Smooth muscle cell (in vitro differentiated cells): ENCODE measurements at regions not wholly inside any gene's neighbourhood (a gene's known extent, or its start where the extent isn't known, plus 50 kb on each side); places are given as distances from the start of the nearest gene placed in this dataset.

Experiments
- DNase-seq: peaks from one replicate; lab custom pipeline; 2025; ENCODE audit not compliant: unreplicated experiment; lab: John Stamatoyannopoulos, UW
- H2AFZ ChIP-seq: fragments of 200-600 bp; sonication (generic); 2 replicates; pipeline ENCODE4 v1.6.0; 2016; ENCODE audit warnings: antibody characterized with exemption, low read depth, mild to moderate bottlenecking
- H3F3A ChIP-seq: fragments of 200-600 bp; sonication (generic); 2 replicates; pipeline ENCODE4 v1.6.0; 2017; ENCODE audit warnings: antibody characterized with exemption, low read depth
- H3K27ac ChIP-seq: fragments of 200-600 bp; sonication (generic); 2 replicates; pipeline ENCODE4 v1.5.1; 2016; ENCODE audit warnings: low read depth, mild to moderate bottlenecking
- H3K27me3 ChIP-seq: fragments of 200-600 bp; sonication (generic); 2 replicates; pipeline ENCODE4 v1.6.1; 2016; ENCODE audit warnings: low read depth, mild to moderate bottlenecking
- H3K36me3 ChIP-seq: fragments of 200-600 bp; sonication (generic); 2 replicates; pipeline ENCODE4 v1.5.1; 2016; ENCODE audit warnings: low read depth
- H3K4me1 ChIP-seq: fragments of 200-600 bp; sonication (generic); 2 replicates; pipeline ENCODE4 v1.5.1; 2016; ENCODE audit warnings: low read depth
- H3K4me2 ChIP-seq: fragments of 200-600 bp; sonication (generic); 2 replicates; pipeline ENCODE4 v1.6.0; 2016; ENCODE audit warnings: mild to moderate bottlenecking
- H3K4me3 ChIP-seq: fragments of 200-600 bp; sonication (generic); 2 replicates; pipeline ENCODE4 v1.5.1; 2016; ENCODE audit warnings: mild to moderate bottlenecking
- H3K79me2 ChIP-seq: fragments of 200-600 bp; sonication (generic); 2 replicates; pipeline ENCODE4 v1.6.0; 2016; ENCODE audit warnings: low read depth, mild to moderate bottlenecking
- H3K9ac ChIP-seq: fragments of 200-600 bp; sonication (generic); 2 replicates; pipeline ENCODE4 v1.6.0; 2016; ENCODE audit warnings: low read depth
- H3K9me3 ChIP-seq: fragments of 200-600 bp; sonication (generic); replicated peaks from 2 replicates; pipeline ENCODE4 v1.5.1; 2016; ENCODE audit warnings: low read depth
- H4K20me1 ChIP-seq: fragments of 200-600 bp; sonication (generic); 2 replicates; pipeline ENCODE4 v1.6.0; 2016; ENCODE audit warnings: low read depth
- WGBS: methylation state at CpG from one replicate; pipeline ENCODE4 v1.1.7; 2016; ENCODE audit warnings: low lambda C conversion rate; 5-methylcytosine and 5-hydroxymethylcytosine counted together
- TF ChIP-seq, protein P1 (sequence below): fragments of 200-600 bp; sonication (generic); IDR thresholded peaks from 2 replicates; pipeline ENCODE4 v1.5.1; 2017; ENCODE audit warnings: borderline replicate concordance, mild to moderate bottlenecking, antibody characterized with exemption; ENCODE audit not compliant: insufficient read depth, poor library complexity, severe bottlenecking

DNA sequence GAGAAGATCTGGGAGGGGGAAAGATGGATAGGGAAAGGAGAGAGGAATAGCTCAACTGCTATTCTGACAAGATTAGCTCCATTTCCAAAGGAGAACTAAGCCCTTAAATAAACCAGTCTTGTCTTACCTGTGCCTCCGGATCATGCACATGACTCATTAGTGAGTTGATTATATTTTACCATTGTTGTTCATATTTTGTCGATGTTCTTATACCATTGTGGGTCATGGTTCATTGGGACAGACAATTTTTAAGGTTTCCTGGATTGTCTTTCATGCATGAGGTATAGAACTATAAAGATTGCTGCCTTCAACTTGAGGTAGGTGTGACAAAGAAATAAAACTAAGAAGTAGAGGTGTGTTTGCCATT, 243.0 kb upstream of the ATP2B1 start:
- Histone ChIP-seq H3K27ac (peak overlapping the region; percentile 94), H3K4me2 (no peak overlapping the region), H3K27me3 (no peaks in the 10 kb centered on the region), H4K20me1 (no peaks in the 10 kb centered on the region), H2AFZ (no peak overlapping the region), H3F3A (peaks cover 13% of the 10 kb centered on the region), H3K4me3 (no peak overlapping the region), H3K9ac (no peak overlapping the region), H3K79me2 (no peaks in the 10 kb centered on the region), H3K4me1 (peaks cover 39% of the 10 kb centered on the region), H3K36me3 (no peaks in the 10 kb centered on the region), H3K9me3 (no peaks in the 10 kb centered on the region)
- WGBS: 41% methylated on average over 2 of the region's 2 CpGs
- DNase-seq: no peak
- TF ChIP-seq, protein P1, sequence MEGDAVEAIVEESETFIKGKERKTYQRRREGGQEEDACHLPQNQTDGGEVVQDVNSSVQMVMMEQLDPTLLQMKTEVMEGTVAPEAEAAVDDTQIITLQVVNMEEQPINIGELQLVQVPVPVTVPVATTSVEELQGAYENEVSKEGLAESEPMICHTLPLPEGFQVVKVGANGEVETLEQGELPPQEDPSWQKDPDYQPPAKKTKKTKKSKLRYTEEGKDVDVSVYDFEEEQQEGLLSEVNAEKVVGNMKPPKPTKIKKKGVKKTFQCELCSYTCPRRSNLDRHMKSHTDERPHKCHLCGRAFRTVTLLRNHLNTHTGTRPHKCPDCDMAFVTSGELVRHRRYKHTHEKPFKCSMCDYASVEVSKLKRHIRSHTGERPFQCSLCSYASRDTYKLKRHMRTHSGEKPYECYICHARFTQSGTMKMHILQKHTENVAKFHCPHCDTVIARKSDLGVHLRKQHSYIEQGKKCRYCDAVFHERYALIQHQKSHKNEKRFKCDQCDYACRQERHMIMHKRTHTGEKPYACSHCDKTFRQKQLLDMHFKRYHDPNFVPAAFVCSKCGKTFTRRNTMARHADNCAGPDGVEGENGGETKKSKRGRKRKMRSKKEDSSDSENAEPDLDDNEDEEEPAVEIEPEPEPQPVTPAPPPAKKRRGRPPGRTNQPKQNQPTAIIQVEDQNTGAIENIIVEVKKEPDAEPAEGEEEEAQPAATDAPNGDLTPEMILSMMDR: no peak

- DNase-seq: no peak
- H3K4me1 ChIP-seq: peaks cover 39% of the 10 kb centered on the region
- no peaks in the 10 kb centered on the region for H3K36me3 ChIP-seq
- H4K20me1 ChIP-seq: no peaks in the 10 kb centered on the region
- peak overlapping the region; percentile 80 for H3K9ac ChIP-seq
- H3F3A ChIP-seq: peaks cover 13% of the 10 kb centered on the region
- no peaks in the 10 kb centered on the region for H3K9me3 ChIP-seq
- no peak overlapping the region for H3K4me3 ChIP-seq
- TF ChIP-seq, protein P1: no peak
- no peak overlapping the region for H2AFZ ChIP-seq
- H3K79me2 ChIP-seq: no peaks in the 10 kb centered on the region
- peak overlapping the region; percentile 5 for H3K4me2 ChIP-seq
- H3K27ac ChIP-seq: peak overlapping the region; percentile 94
- H3K27me3 ChIP-seq: no peaks in the 10 kb centered on the region
- 8% methylated on average over 2 of the region's 2 CpGs for WGBS
Observed at GRCh38 chr12:89951050-89951693, 242.5 kb upstream of the ATP2B1 start.

DNA sequence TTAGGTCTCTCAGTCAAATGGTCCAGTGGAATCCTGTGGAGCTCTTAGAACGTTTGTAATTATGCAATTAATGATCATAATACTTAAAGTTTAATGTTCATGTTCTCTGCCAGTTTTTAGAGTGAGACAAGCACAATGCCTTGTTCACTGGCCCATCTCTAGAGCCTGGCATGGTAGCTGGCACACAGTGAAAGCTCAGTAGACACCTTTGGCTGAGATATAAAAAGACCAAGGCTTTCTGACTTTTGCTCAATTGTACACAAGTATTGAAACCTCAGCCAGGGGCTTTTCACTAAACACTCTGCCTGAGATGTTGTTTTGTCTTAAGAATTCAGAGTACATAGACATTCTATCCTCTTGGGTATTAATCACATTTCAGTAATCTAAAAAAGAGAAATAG, 241.8 kb upstream of the ATP2B1 start:
- WGBS: 38% methylated on average over 1 of the region's 1 CpG
- DNase-seq: no peak
- H3K9me3 ChIP-seq: no peaks in the 10 kb centered on the region
- no peaks in the 10 kb centered on the region for H3K27me3 ChIP-seq
- peaks cover 39% of the 10 kb centered on the region for H3K4me1 ChIP-seq
- TF ChIP-seq, protein P1: no peak
- H2AFZ ChIP-seq: no peak overlapping the region
- H3K4me2 ChIP-seq: peak overlapping the region; percentile 65
- peaks cover 13% of the 10 kb centered on the region for H3F3A ChIP-seq
- H3K9ac ChIP-seq: peak overlapping the region; percentile 80
- H3K4me3 ChIP-seq: no peak overlapping the region
- H4K20me1 ChIP-seq: no peaks in the 10 kb centered on the region
- H3K79me2 ChIP-seq: no peaks in the 10 kb centered on the region
- peak overlapping the region; percentile 94 for H3K27ac ChIP-seq
- H3K36me3 ChIP-seq: no peaks in the 10 kb centered on the region

DNA sequence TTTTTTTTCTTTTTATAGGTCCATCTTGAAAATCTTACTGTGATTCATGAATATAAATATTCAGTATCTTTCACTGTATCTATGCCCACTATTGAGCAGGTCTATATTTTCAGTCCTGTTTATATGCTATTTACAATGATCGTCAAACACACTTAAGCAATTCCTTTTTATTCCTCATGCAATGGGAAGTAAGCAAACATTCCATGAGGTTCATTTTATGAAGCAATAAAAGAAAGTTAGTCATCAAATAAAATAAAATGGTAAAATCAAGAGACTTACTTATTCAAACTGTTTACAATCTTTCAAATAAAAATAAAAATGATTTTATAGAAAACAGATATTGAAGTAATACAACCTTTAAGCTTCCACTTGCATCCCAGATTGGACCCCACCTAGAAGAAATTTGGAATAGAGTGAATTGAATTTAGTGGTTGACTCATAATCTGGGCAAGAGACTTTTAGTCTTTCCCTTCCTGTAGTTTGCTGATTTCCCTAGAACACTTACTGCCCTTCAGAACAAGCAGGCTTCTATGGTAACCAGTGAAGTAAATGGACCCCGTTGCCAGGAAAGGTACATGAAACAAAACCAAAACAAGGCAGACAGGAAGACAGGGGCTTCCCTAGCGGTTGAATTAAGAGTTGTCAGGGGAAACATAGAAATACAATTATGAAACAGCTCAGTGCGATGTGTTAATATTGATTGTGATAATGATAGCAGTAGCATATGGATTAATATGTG, 241.0 kb upstream of the ATP2B1 start:
- peak overlapping the region; percentile 80 for H3K9ac ChIP-seq

More for the DNA sequence above, 241.0 kb upstream of the ATP2B1 start:
- Histone ChIP-seq H3K4me1 (peaks cover 39% of the 10 kb centered on the region), H4K20me1 (no peaks in the 10 kb centered on the region), H2AFZ (no peak overlapping the region), H3K4me3 (no peak overlapping the region), H3K9me3 (no peaks in the 10 kb centered on the region), H3K36me3 (no peaks in the 10 kb centered on the region), H3K27me3 (no peaks in the 10 kb centered on the region), H3K79me2 (no peaks in the 10 kb centered on the region), H3K4me2 (peak overlapping the region; percentile 65), H3F3A (peaks cover 13% of the 10 kb centered on the region), H3K27ac (peak overlapping the region; percentile 94)
- TF ChIP-seq, protein P1: no peak
- 59% methylated on average over 4 of the region's 4 CpGs for WGBS
- DNase-seq: no peak
